Stomach (tissue), 4 donors: ENCODE measurements at regions not wholly inside any gene's neighbourhood (a gene's known extent, or its start where the extent isn't known, plus 50 kb on each side); places are given as distances from the start of the nearest gene placed in this dataset.

Experiments
- CTCF ChIP-seq, 7 experiments: fragments of 450-650 bp in 4 of 7; fragments of 200-600 bp in 3 of 7; sonication (generic) in 3 of 7; IDR thresholded peaks; one replicate each; pipeline ENCODE4 v1.5.1; 2016 to 2019; ENCODE audit warnings: antibody characterized with exemption in 7 of 7, control low read depth in 2 of 7, mild to moderate bottlenecking in 1 of 7
- EP300 ChIP-seq: sonication (generic); formaldehyde crosslinking; IDR thresholded peaks from one replicate; pipeline ENCODE4 v1.6.1; 2017; ENCODE audit warnings: antibody characterized with exemption

GRCh38 chr2:155169317-155169716, 470.8 kb downstream of the KCNJ3 start:
- TF ChIP-seq CTCF (IDR thresholded peaks at IDR 0.05) (no peak), EP300 (no peak)
